SH-SY5Y (cell line): ENCODE measurements at regions not wholly inside any gene's neighbourhood (a gene's known extent, or its start where the extent isn't known, plus 50 kb on each side); places are given as distances from the start of the nearest gene placed in this dataset.

Experiments
- GATA2 ChIP-seq: IDR thresholded peaks from 2 replicates; pipeline ENCODE4 v1.6.1; 2011; ENCODE audit warnings: mild to moderate bottlenecking, low read depth, low read length
- GATA3 ChIP-seq: IDR thresholded peaks from 2 replicates; pipeline ENCODE4 v1.6.1; 2011; ENCODE audit warnings: low read depth, mild to moderate bottlenecking, low read length, moderate library complexity

DNA sequence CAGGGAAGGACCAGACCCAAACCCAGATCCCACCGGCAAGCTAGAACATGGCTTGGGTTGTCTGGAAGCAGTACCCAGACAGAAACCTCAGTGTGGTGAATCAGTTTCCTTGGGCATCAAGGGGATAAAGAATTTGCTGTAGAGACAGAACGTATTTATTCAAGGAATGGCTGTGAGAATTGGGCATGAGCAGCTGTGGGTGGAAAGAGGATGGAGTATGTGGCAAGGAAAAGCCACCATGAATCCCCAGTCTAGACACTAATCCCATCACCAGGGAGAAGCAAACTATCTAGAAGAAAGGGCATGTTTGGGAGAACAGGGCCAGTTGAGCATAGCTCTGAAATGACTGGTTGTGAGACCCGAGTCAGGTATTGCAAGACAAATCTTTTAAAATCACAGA, 109.2 kb downstream of the TOMM20 start:
- no peak for TF ChIP-seq GATA2
- TF ChIP-seq GATA3, result no peak

DNA sequence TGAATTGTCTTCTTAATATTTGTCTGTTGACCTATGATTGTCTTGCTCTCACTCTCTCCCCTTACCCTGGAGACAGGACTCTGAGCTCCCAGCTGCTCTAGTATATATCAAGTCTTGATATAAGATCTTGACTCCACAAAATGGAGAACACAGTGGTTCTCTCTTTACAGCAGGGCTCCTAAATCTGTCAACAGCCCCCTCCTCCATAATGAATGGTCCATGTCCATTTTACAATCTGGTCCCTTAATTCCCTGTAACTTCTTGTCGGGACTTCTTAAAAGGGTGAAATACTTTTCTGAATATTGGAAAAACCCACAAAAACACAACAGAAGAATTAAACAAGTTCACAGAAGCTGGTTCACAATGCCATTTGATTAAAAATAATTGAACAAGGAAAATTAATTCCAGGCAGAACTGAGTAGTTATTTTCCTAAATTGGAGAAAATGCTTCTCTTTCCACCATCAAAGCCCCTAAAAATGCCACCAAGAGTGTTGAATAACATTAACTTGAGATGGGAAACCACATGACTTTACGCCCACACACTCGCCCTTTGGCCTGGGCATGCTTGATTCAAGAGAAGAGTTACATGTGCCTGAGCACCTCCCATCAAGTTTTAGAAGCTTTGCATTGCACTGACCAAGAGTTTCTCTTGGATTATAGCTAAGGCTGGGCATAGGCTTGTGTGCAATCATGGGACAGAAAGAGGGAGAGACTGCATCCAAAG, 109.8 kb downstream of the TOMM20 start:
- TF ChIP-seq GATA2, result no peak
- no peak for TF ChIP-seq GATA3

DNA sequence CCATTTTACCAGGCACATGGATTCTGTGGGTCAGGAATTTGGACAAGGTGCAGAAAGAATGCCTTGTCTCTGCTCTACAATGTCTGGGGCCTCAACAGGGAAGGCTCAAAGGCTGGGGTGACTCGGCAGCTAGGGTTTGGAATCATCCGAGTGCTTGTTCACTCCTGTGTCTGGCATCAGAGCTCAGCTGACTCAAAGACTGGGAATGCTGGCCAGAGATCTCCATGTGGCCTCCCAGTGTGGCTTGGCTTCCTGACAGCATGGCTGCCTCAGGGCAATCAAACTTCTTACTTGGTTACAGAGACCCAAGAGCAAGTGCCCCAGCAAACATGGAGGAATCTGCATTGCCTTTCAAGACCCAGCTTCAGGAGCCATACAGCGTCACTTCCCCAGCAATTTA, 110.5 kb downstream of the TOMM20 start:
- TF ChIP-seq GATA3 (no peak), GATA2 (no peak)

DNA sequence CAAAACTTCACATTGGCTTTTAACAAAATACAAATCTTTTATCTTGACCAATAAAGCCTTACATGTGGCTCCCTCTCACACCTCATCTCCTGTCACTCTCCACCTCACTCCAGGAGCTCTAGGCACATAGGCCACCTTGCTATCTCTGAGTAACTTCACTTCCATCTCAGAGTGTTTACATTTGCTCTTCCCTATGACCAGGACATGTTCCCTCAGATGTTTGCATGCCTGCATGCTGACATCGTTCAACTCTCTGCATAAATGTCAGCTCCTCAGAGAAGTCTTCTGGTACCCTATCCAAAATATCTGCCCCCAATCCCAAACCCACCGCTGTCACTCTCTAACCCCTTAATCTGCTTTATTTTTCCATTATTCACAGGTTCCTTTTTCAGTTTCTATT, 110.9 kb downstream of the TOMM20 start:
- TF ChIP-seq GATA2 (no peak), GATA3 (no peak)

DNA sequence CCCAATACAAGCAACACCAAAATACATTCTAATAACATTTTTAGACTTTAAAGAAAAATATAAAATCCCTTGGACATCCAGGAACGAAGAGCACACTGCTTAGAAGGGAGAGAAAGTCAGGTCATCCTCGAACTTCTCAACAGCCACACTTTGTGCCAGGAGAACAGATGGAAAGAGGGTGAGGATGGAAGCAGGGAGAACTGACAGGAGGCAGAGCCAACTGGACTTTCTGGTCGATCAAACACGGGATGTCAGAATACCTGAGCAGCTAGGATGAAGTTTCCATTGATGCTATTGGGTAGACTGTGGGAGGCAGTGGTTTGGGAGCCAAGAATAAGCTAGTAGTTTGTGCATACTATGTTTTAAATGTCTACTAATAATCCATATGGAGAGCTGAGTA, 111.4 kb downstream of the TOMM20 start:
- TF ChIP-seq GATA3, result no peak
- no peak for TF ChIP-seq GATA2

DNA sequence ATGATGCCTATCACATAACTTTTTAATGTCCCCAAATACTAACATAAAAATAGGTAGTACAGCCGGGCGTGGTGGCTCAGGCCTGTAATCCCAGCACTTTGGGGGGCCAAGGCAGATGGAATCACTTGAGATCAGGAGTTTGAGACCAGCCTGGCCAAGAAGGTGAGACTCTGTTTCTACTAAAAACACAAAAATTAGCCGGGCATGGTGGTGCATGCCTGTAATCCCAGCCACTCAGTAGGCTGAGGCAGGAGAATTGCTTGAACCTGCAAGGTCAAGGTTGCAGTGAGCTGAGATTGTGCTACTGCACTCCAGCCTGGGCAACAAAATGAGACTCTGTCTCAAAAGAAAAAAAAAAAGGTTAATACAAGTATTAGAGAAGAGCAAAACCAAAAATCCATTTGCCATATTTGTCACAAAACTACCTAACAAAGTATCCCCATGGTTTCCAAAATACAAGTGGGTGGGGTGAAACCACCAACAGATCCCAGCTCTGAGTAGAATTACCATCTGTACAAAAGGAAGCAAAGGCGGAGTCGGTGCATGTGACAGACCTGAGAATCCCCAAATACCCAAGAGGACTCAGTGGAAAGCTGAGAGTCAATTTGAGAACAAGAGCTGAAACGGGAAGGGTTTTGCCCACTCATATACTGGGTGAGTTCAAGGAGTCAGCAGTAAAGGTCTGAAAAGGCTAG, 113.2 kb downstream of the TOMM20 start:
- TF ChIP-seq GATA2 (no peak), GATA3 (no peak)

DNA sequence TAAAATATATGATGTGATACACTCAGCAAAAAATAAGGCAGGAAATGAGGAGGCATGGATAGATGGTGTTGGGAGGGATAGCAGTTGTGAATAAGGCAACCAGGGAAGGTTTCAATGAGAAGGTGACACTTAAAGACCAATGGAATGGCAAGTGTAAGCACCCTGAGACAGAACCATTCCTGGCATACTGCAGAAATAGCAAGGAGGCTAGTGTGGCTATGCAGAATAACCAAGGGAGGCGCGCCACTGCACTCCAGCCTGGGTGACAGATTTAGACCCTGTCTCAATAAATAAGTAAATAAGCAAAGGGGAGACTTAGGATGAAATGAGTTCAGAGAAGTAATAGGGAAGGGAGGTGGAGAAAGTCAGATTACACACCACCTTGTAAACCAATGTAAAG, 113.9 kb downstream of the TOMM20 start:
- TF ChIP-seq GATA2 (no peak), GATA3 (no peak)

DNA sequence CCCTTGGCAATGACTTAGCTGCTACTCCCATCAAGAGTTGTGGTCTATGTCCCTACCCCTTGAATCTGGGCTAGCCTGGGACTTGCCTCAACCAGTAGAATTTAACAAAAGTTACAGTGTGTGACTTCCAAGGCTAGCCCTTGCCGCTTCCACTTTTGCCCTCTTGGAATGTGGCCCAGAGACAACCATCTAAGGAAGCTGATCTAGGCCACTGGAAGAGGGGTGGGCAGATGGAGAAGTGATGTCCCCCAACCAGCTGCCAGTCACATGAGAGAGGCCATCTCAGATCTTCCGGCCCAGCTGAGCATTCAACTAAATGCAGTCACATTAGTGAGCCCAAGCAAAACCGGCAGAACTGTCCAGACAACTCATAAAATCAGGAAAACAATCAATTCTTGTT, 115.1 kb downstream of the TOMM20 start:
- TF ChIP-seq GATA2 (no peak), GATA3 (no peak)

DNA sequence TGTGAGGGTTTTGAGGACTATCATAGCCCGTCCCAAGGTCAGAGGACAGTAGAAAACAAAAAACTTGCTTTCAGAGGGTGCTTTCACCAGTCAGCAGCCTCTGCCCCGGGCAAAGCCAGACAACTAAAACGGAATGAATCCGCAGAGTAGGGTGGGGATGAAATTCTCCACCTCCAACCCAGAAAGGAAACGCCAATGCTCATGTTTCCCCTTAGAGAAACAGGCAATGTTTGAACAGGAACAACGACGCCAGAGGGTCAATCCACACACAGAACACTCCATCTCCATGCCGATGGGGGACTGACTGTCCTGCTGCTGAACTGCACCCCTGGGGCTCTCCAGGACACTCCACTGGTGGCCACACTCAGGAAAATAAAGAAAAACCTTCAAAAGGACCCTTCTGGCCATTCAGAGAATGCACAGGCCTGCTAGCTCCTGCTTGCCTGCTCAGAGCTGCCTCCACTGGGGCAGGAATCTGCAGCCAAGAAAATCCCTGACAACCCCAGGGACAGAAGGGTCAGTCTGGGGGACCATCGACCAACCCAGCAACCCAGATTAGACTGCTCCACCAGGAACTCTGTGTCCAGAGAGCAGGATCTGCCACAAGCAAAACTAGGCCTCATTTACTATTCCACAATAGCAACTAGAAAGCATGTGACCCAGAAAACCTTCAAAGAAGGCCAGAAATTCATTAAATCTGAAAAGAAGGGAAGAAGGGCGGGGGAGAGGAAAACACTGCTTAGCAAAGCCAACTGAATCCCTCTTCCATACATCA, 116.0 kb downstream of the TOMM20 start:
- TF ChIP-seq GATA3 (no peak), GATA2 (no peak)

DNA sequence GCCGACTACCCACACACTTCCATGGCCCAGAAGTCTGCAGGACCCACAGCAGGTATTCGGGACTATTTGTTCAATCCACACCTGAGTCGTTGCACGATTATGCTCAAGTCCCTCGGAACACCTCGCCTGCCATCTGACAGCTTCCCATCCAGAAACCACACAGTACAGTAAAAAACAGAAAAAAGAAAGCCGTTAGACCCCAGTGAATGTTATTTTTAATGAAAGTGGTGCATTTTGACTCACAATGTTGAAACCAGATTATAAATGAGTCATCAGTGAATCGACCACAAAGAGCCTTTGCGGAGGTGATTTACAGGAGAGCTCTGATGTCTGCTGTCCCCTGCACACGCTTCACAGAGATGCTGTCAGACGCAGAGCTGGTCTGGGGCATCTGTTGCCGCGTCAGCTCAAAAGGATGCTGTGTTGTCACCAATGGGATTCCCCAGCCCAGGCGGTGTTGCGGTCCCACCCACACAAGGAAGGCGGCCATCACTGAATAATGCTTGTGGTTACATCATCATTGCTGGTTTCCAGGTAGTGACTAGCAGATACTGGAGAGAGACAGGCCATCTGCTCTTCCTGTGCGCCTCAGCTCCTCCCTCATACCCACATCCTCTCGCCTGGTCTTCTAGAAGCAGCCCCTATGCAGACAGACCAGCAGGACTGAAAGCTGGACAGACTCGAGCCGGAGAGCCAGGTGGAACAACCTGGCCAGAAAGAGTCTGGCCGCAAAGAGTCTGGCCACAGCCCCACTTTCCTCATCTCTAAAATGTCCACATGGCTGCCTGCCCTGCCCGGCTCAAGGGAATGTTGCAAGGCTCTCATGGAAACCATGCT, 116.8 kb downstream of the TOMM20 start:
- TF ChIP-seq GATA3 (no peak), GATA2 (no peak)

DNA sequence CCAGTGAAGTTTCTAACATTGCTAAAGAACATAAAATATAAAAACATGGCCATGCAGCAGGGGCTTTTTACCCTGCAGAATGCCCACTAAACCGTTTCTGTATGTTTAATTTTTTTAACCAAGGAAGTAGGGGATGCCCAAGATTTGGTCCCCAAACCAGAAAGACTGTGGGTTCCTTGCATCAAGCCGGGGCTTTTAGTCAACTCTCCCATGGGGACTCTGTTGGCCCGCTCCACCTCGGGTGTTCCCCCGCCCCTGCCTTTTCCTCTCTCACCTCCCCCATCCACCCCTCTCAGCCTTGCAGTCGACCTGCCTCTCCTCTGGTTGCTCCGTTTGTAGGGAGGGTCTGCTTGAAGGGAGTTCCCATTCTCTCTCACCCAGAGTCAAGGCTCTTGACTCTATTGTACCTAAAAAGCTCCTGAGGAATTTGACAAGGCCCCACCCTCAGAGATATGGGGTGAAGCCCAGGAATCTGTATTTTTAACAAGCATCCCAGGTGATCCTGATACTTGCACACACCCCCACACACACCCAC, 117.5 kb downstream of the TOMM20 start:
- no peak for TF ChIP-seq GATA3
- TF ChIP-seq GATA2, result no peak

DNA sequence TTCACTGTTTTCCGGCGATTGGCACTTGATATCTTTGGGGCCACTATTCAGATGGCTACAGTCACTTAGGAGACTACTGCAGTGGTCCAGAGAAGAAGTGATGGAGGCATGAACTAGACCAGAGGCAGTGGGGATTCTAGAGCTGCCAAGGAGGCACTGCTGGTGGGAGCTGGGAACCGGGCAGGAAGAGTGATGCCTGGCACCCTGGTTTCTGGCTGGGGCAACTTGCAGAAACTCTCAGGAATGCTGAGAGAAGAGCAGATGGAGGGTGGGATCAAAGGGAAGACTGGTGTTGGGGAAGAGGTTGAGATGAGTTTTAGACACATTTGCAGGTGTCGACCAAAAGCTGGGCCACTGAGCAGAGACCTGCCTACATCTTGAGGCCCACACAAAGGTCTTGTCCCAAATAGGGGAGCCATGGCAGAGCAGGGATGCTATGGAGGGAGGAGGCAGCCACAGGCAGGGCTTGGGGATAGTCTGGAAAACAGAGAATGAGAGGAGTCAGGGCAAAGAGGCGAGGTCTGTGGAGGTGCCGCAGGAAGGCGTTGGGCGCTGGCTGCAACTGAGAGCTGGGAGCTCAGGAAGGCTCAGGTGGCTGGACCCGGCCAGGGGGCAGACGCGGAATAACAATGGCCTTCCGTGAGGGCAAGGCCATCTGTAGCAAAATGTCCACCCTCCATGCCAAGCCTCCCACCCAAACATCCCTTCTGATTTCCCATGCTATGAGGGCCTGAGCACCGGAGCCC, 118.9 kb downstream of the TOMM20 start:
- no peak for TF ChIP-seq GATA2
- no peak for TF ChIP-seq GATA3

DNA sequence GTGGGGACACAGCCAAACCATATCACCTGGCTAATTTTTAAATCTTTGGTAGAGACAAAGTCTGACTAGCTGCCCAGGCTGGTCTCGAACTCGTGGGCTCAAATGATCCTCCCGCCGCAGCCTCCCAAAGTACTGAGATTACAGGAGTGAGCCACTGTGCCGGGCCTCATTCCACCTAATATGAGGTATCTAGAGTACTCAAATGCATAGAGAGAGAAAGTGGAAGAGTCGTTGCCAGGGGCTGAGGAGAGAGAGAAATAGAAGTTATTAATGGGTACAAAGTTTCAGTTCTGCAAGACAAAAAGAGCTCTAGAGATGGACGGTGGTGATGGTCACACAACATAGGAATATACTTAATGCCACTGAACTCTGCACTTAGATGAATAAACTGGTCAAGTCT, 119.6 kb downstream of the TOMM20 start:
- no peak for TF ChIP-seq GATA2
- no peak for TF ChIP-seq GATA3
